NCI-H1417 (cell line): ENCODE measurements at regions not wholly inside any gene's neighbourhood (a gene's known extent, or its start where the extent isn't known, plus 50 kb on each side); places are given as distances from the start of the nearest gene placed in this dataset.
"Not testable (repeated sequence)": the region's sequence is repeated elsewhere in the genome, so short reads cannot be mapped to it uniquely, and the experiment has no call there.

Experiments
- DNase-seq, 3 experiments: peaks; one replicate each; lab custom pipeline; 2025; lab: John Stamatoyannopoulos, UW

DNA sequence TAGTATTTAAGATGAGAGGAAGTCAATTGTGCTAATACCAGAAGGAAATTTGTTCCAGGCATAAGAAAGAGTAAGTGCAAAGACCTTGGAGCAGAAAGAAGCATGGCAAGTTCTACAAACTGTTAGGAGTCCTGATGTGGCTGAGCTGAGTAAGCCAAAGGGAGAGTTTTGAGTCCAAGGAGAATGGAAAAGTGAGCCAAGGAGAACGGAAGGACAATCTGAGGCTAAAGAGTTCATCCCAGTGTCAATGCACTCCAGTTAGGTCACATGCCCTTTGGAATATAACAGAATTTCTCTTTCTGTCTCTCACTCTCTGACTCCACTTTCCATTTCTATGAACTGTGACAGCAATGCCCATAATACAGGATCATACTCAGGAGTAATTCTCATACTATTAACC is 224.7 kb downstream of the CAAP1 start:
- no peak for DNase-seq

DNA sequence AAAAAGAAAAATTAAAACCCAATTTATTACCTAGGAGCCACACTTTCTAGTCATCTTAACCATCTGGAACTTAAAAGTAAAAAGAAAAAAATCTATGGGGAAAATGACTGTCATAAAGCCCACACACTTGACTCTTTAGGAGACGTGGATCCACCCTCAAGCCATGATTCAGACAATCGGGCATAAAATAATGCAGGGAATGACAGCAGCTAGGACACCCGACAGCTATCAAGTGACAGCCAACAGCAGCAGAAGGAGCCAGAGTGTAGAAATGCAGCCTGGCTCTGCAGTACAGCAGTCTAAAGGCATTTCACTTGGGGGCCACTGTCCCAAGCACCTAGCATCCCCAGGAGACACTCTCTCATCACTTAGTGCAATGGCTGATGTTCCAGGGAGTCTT is 226.9 kb downstream of the CAAP1 start:
- peak in 1 of 3 experiments; percentile 6 for DNase-seq

DNA sequence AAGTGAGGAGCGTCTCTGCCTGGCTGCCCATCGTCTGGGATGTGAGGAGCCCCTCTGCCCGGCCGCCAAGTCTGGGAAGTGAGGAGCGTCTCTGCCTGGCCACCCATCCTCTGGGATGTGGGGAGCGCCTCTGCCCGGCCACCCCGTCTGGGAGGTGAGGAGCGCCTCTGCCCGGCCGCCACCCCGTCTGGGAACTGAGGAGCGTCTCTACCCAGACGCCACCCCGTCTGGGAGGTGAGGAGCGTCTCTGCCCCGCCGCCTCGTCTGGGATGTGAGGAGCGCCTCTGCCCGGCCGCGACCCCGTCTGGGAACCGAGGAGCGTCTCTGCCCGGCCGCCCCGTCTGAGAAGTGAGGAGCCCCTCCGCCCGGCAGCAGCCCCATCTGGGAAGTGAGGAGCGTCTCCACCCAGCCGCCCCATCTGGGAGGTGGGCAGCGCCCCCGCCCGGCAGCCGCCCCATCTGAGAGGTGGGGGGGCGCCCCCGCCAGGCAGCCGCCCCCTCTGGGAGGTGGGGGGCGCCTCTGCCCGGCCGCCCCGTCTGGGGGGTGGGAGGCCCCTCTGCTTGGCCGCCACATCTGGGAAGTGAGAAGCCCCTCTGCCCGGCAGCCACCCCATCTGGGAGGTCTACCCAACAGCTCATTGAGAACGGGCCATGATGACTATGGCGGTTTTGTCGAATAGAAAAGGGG is 228.4 kb downstream of the CAAP1 start:
- not testable (repeated sequence) for DNase-seq

DNA sequence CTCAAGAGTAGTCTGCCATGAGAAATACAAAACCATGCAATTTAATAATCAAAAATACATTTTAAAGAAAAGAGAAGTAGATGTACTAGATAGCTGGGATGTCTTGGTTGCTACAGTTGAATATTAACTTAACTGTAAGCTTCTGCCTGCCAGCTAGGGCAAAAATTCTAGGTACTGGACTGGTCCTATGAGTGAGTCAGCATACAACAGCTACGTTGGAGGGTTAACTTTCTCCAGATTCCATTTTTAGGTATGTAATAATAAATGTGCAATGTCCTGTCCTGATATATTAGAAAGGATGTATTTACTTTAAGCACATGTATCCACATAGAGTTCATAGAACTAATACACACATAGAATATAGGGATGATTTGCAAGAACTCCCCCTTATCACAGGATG is 230.1 kb downstream of the CAAP1 start:
- DNase-seq, result no peak

- no peak for DNase-seq
Measured at GRCh38 chr9:26658476-26658875, 234.1 kb downstream of the CAAP1 start.

DNA sequence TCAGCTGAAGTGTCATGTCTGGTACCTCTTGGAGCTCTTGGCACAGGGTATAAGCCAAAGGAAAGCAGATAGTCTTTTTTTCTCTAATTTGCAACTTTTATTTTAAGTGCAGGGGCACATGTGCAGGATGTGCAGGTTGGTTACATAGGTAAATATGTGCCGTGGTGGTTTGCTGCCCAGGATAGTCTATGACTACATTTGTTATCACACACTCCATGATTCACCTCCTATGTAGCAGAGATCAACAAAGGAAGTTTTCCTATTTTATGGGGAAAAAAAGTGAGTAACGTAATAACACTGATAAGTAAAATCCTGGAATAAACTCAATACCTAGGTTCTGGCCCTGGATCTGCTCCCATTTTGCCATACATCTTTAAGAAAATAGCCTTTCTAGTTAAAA is 234.6 kb downstream of the CAAP1 start:
- DNase-seq, result no peak

- DNase-seq, result peak in 2 of 3 experiments; percentile 16 to 33
Measured at GRCh38 chr9:26656003-26656870, 236.4 kb downstream of the CAAP1 start.

DNA sequence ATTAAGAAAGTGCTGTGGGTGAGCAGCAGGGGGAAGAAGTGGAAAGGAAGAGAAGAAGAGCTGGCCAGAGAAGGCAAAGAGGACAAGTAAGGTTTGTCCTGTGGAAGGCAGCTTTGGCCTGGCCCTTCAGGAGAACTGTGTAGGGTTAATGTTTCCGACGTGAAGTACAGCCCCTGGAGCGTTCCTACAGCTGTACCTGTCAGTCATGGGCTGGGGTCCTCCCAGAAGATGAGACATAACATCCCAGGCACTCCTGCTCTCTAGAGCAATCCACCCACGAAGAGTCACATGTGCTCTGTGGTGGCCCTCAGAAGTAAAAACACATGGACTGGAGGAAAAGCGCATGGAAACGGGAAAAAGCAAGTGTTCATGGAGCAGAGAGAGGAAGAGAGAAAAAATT is 237.4 kb downstream of the CAAP1 start:
- DNase-seq, result no peak

DNA sequence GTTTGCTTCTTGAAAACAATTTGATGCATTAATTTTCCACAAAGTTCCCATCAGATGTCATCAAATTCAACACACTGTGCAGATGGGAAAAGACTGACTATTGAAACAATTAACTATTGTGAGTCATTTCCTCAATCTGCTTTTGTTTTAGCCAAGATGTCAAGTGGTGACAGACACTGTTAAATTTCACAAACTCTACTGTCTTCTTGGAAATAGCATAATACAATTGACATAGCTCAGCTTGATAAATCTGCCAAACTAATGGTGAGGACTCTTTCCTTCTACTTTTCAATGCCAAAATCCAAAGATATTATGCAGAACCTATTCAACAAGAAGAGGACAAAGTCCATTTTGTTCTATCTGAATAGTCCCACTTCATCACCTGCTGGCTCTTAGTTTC is 242.3 kb downstream of the CAAP1 start:
- DNase-seq, result no peak

DNA sequence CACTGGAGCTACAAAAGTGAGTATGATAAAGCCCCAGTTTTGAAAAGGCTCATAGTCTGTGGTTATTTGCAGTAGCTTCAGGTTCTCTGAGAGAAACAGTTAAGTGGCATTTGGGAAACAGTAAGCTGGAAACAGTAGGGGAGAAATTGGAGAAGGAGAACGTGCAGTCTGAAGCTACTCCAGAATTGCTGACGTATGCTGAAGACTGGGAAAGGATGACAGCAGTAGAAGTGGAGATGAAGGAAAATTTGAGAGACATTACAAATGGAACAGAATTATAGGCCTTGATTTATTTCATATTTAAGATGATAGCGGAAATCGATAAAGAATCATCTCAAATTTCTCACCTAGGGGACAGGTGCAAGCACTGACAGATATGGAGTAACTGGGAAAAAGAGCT is 248.8 kb downstream of the CAAP1 start:
- DNase-seq, result no peak

DNA sequence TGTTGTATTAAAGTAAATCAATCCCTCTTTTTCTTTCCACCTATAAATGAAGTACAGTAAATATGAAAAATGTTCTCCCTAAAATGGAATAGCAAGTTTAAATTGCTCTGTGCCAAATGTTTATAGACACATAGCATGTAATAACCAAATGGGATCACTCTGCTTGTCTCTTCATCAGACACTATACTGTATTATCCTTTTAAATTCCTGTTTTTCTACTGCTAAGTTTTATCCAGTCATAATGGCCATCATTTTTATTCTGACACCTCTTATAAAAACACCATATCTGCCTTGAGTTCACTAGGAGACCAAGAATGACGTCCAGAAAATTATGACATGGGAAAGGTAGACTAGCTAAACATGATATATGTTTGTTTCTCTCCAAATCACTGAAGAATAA is 252.8 kb downstream of the CAAP1 start:
- DNase-seq, result no peak

DNA sequence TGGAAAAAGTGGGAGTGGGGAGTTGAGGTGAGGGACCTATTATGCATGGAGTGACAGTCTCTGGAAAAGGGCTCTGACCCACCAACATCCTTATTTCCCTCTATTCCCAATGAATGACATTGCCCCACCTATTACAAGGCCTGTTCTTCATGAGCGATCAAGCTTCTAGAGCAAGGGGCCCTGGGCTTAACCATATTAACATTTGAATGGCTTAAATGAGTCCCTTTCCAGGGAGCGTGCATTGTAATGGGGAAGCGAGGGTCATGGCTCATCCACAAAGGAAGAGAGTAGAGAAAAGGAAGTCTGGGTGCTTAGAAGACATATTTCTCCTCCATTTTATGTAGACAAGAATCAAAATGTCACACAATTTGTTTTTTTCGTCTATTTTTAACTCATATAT is 255.5 kb downstream of the CAAP1 start:
- DNase-seq, result no peak

GRCh38 chr9:26613851-26614350 is 278.7 kb downstream of the CAAP1 start:
- not testable (repeated sequence) for DNase-seq

DNA sequence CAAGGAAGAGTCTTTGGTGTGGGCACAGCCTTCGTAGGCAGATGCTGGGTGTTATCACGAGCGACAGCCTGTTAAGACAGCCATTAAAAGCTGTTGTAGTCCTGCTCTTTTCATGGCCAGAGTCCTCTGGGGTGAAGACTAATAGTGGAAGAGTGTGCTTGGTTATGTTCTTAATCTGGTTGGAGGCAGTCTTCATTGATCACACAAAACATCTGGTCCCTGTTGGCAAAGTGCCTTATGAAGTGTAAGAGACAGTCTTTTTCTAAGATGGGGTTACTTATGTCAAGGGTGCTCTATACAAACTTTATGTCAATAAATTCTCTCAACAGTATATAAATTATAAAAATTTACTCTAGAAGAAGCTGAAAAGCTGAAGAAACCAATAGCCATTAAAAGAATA is 280.4 kb downstream of the CAAP1 start:
- DNase-seq, result no peak

GRCh38 chr9:26606756-26607155 is 285.8 kb downstream of the CAAP1 start:
- no peak for DNase-seq

DNA sequence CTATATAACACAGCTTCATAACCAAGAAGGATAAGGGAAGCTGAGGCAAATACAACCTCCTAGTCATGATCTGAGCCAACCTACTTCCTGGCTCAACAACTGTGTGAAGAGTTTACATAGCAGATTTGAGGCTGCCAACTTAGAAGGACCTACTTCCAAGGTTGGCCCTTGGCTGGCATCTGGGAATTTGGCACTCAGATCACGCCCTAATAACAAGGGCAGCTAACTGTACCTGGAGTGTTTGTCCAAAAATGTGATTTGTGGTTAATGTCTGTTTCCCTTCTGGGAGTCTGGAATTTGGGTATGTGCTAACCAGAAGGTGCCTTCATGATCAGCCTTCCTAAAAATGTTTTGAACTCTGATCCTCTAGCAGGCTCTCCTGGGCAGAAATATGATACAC is 287.2 kb downstream of the CAAP1 start:
- no peak for DNase-seq

- no peak for DNase-seq
Measured at GRCh38 chr9:26604076-26604662, 288.4 kb downstream of the CAAP1 start.

DNA sequence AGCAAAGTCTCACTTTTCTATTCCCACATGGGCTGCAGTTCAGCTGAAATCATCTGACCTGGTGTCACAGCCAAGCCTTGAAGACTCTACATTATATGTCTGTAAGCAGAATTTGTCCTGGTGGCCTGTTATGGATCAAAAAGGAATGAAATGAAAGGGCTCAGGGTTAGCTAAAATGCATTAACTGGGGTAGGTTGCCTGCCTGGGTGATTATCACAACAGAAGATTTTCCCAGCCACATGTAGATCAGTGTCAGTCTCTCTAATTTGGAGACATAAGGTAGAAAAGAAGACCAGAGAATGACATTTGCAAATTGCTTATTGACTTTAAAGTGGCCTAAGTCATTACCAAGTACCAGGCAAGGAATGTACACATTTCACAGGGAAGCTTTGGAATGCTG is 289.0 kb downstream of the CAAP1 start:
- DNase-seq, result no peak

GRCh38 chr9:26597542-26598149 is 295.0 kb downstream of the CAAP1 start:
- DNase-seq, result peak in 1 of 3 experiments; percentile 20

- DNase-seq, result no peak
Measured at GRCh38 chr9:26579056-26579455, 313.5 kb downstream of the CAAP1 start.

GRCh38 chr9:26574898-26575440 is 317.6 kb downstream of the CAAP1 start:
- DNase-seq, result no peak

- DNase-seq, result no peak
Measured at GRCh38 chr9:26574256-26574655, 318.3 kb downstream of the CAAP1 start.
